GM12878 (cell line): ENCODE measurements at regions not wholly inside any gene's neighbourhood (a gene's known extent, or its start where the extent isn't known, plus 50 kb on each side); places are given as distances from the start of the nearest gene placed in this dataset.

Experiments used
- CTCF ChIP-seq, 3 experiments: IDR thresholded peaks in 2 of 3; conservative IDR thresholded peaks in 1 of 3; 2 replicates each; pipeline ENCODE4 v1.5.1; 2011; ENCODE audit warnings: low read depth in 3 of 3, low read length in 3 of 3, mild to moderate bottlenecking in 3 of 3, control low read depth in 2 of 3, moderate library complexity in 2 of 3, inconsistent platforms in 1 of 3, mixed read lengths in 1 of 3; ENCODE audit not compliant: control insufficient read depth in 2 of 3, insufficient read depth in 1 of 3; ENCODE audit errors: extremely low read depth in 1 of 3
- FOXK2 ChIP-seq: fragments of 450-650 bp; IDR thresholded peaks from 2 replicates; pipeline ENCODE4 v1.6.1; 2017; ENCODE audit warnings: mild to moderate bottlenecking, moderate library complexity
- KAT2A ChIP-seq: conservative IDR thresholded peaks from 2 replicates; pipeline ENCODE4 v1.6.1; 2011; ENCODE audit warnings: low read depth, low read length; ENCODE audit not compliant: control insufficient read depth
- REST ChIP-seq: IDR thresholded peaks from 2 replicates; pipeline ENCODE4 v1.6.1; 2012; ENCODE audit warnings: mild to moderate bottlenecking, low read depth, low read length

- no peak for TF ChIP-seq CTCF (IDR thresholded peaks at IDR 0.05 in 2 of 3, conservative IDR thresholded peaks at IDR 0.05 in 1 of 3; ENCODE audit: control insufficient read depth in 2 of 3, extremely low read depth in 1 of 3, insufficient read depth in 1 of 3, low read depth in 3 of 3, low read length in 3 of 3)
- no peak for TF ChIP-seq FOXK2
- no peak for TF ChIP-seq KAT2A
- TF ChIP-seq REST: no peak
Observed at GRCh38 chr2:226233388-226233787, 566.2 kb downstream of the IRS1 start.
